ENCODE measurements at regions not wholly inside any gene's neighbourhood (a gene's known extent, or its start where the extent isn't known, plus 50 kb on each side); places are given as distances from the start of the nearest gene placed in this dataset.

GRCh38 chrX:34294665-34295064, 162.6 kb upstream of the FAM47A start:
- ChIA-PET POLR2A (no interaction called here), CTCF (no interaction called here)
- WGBS (ENCODE audit: insufficient coverage): 93% methylated on average over 4 of the region's 6 CpGs
- Histone ChIP-seq H3K79me2 (ENCODE audit: control insufficient read depth, insufficient read depth, low read length) (no peaks in the 10 kb centered on the region), H3K27me3 (replicated peaks in 1 of 4; ENCODE audit: control extremely low read depth in 1 of 4, control insufficient read depth in 3 of 4, insufficient read depth in 4 of 4, low read length in 3 of 4) (no peaks in the 10 kb centered on the region), H4K20me1 (ENCODE audit: control insufficient read depth, insufficient read depth, low read length, poor library complexity, severe bottlenecking) (no peaks in the 10 kb centered on the region), H3K36me3 (replicated peaks in 1 of 2; ENCODE audit: control extremely low read depth in 1 of 2, control insufficient read depth in 1 of 2, extremely low read depth in 1 of 2, insufficient read depth in 2 of 2, low read length in 1 of 2) (no peaks in the 10 kb centered on the region), H3K4me2 (replicated peaks; ENCODE audit: low read depth, low read length, poor library complexity, severe bottlenecking) (no peak overlapping the region), H2AFZ (ENCODE audit: insufficient read depth, low read depth, low read length, poor library complexity, severe bottlenecking) (no peak overlapping the region), H3K9me3 (ENCODE audit: control extremely low read depth in 1 of 3, control insufficient read depth in 2 of 3, insufficient read depth in 1 of 3, low read length in 2 of 3) (peaks cover 0 to 7% (median 0%) of the 10 kb centered on the region in 3 donors), H3K4me1 (ENCODE audit: control insufficient read depth in 2 of 2, insufficient read depth in 2 of 2, low read length in 2 of 2) (no peaks in the 10 kb centered on the region), H3K4me3 (ENCODE audit: control extremely low read depth in 1 of 5, extremely low read depth in 1 of 5, insufficient read depth in 1 of 5, low read depth in 2 of 5, low read length in 4 of 5) (no peak overlapping the region), H3K9ac (ENCODE audit: low read length) (no peak overlapping the region), H3K27ac (ENCODE audit: low read length in 2 of 2) (no peak overlapping the region)
- Mint-ChIP-seq H3K4me3 (no peak overlapping the region), H3K27me3 (no peaks in the 10 kb centered on the region), H3K4me1 (no peaks in the 10 kb centered on the region), H3K27ac (no peak overlapping the region), H3K9me3 (ENCODE audit: insufficient read depth) (no peaks in the 10 kb centered on the region)
- DNase-seq: no peak
- TF ChIP-seq, protein P1, sequence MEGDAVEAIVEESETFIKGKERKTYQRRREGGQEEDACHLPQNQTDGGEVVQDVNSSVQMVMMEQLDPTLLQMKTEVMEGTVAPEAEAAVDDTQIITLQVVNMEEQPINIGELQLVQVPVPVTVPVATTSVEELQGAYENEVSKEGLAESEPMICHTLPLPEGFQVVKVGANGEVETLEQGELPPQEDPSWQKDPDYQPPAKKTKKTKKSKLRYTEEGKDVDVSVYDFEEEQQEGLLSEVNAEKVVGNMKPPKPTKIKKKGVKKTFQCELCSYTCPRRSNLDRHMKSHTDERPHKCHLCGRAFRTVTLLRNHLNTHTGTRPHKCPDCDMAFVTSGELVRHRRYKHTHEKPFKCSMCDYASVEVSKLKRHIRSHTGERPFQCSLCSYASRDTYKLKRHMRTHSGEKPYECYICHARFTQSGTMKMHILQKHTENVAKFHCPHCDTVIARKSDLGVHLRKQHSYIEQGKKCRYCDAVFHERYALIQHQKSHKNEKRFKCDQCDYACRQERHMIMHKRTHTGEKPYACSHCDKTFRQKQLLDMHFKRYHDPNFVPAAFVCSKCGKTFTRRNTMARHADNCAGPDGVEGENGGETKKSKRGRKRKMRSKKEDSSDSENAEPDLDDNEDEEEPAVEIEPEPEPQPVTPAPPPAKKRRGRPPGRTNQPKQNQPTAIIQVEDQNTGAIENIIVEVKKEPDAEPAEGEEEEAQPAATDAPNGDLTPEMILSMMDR (IDR thresholded peaks at IDR 0.05): no peak
- no peak for TF ChIP-seq EZH2 (IDR thresholded peaks at IDR 0.05; ENCODE audit: borderline replicate concordance, insufficient read depth, low read depth, low read length, poor library complexity, severe bottlenecking)
- no peak for ATAC-seq (ENCODE audit: low read depth)
- intact Hi-C loops (cut with micrococcal nuclease): no loop called here

GRCh38 chrX:34288782-34289181, 156.7 kb upstream of the FAM47A start:
- intact Hi-C loops (cut with micrococcal nuclease): no loop called here
- no peaks in the 10 kb centered on the region for H3K36me3 ChIP-seq (replicated peaks in 1 of 2; ENCODE audit: control extremely low read depth in 1 of 2, control insufficient read depth in 1 of 2, extremely low read depth in 1 of 2, insufficient read depth in 2 of 2, low read length in 1 of 2)
- no peaks in the 10 kb centered on the region for H3K9me3 Mint-ChIP-seq (ENCODE audit: insufficient read depth)
- ATAC-seq (ENCODE audit: low read depth) (no peak), DNase-seq (no peak)
- H3K79me2 ChIP-seq (ENCODE audit: control insufficient read depth, insufficient read depth, low read length): no peaks in the 10 kb centered on the region
- no peak overlapping the region for H3K27ac ChIP-seq (ENCODE audit: low read length in 2 of 2)
- H4K20me1 ChIP-seq (ENCODE audit: control insufficient read depth, insufficient read depth, low read length, poor library complexity, severe bottlenecking): no peaks in the 10 kb centered on the region
- no peaks in the 10 kb centered on the region for H3K27me3 Mint-ChIP-seq
- H3K9ac ChIP-seq (ENCODE audit: low read length): no peak overlapping the region
- H3K27ac Mint-ChIP-seq: no peak overlapping the region
- H3K4me2 ChIP-seq (replicated peaks; ENCODE audit: low read depth, low read length, poor library complexity, severe bottlenecking): no peak overlapping the region
- TF ChIP-seq EZH2 (IDR thresholded peaks at IDR 0.05; ENCODE audit: borderline replicate concordance, insufficient read depth, low read depth, low read length, poor library complexity, severe bottlenecking): no peak
- TF ChIP-seq, protein P1 (IDR thresholded peaks at IDR 0.05): no peak
- CTCF ChIA-PET: no interaction called here
- H3K4me1 ChIP-seq (ENCODE audit: control insufficient read depth in 2 of 2, insufficient read depth in 2 of 2, low read length in 2 of 2): no peaks in the 10 kb centered on the region
- no peak overlapping the region for H3K4me3 Mint-ChIP-seq
- POLR2A ChIA-PET: no interaction called here
- H3K9me3 ChIP-seq (ENCODE audit: control extremely low read depth in 1 of 3, control insufficient read depth in 2 of 3, insufficient read depth in 1 of 3, low read length in 2 of 3): no peaks in the 10 kb centered on the region
- no peaks in the 10 kb centered on the region for H3K27me3 ChIP-seq (replicated peaks in 1 of 4; ENCODE audit: control extremely low read depth in 1 of 4, control insufficient read depth in 3 of 4, insufficient read depth in 4 of 4, low read length in 3 of 4)
- H2AFZ ChIP-seq (ENCODE audit: insufficient read depth, low read depth, low read length, poor library complexity, severe bottlenecking): no peak overlapping the region
- H3K4me1 Mint-ChIP-seq: no peaks in the 10 kb centered on the region
- H3K4me3 ChIP-seq (ENCODE audit: control extremely low read depth in 1 of 5, extremely low read depth in 1 of 5, insufficient read depth in 1 of 5, low read depth in 2 of 5, low read length in 4 of 5): no peak overlapping the region
- no CpG with 5 or more reads among the region's 2 CpGs for WGBS (ENCODE audit: insufficient coverage)
